GM23338 (cell line): ENCODE measurements at regions not wholly inside any gene's neighbourhood (a gene's known extent, or its start where the extent isn't known, plus 50 kb on each side); places are given as distances from the start of the nearest gene placed in this dataset.
"Not testable (repeated sequence)": the region's sequence is repeated elsewhere in the genome, so short reads cannot be mapped to it uniquely, and the experiment has no call there.

Experiments
- POLR2AphosphoS5 ChIP-seq: IDR thresholded peaks from 2 replicates; pipeline ENCODE4 v1.6.1; 2016; ENCODE audit warnings: antibody characterized with exemption, low read depth
- TF ChIP-seq, protein P1 (sequence below), 2 experiments: fragments of 200-600 bp in 1 of 2; sonication (generic) in 1 of 2; conservative IDR thresholded peaks; 2 replicates each; pipeline versions ENCODE4 v1.5.1 to v1.6.1; 2016 to 2017; ENCODE audit warnings: antibody characterized with exemption in 2 of 2, low read depth in 2 of 2, mild to moderate bottlenecking in 2 of 2, moderate library complexity in 1 of 2

DNA sequence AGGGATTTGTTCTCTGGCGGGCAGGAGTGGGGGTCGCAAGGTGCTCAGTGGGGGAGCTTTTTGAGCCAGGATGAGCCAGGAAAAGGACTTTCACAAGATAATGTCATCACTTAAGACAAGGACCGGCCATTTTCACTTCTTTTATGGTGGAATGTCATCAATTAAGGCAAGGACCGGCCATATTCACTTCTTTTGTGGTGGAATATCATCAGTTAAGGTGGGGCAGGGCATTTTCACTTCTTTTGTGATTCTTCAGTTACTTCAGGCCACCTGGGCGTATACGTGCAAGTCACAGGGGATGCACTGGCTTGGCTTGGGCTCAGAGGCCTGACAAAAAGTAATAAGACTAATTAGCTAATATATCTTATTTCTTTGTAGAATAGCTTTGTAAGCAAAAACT lies 252.1 kb upstream of the TYRP1 start:
- TF ChIP-seq, protein P1, sequence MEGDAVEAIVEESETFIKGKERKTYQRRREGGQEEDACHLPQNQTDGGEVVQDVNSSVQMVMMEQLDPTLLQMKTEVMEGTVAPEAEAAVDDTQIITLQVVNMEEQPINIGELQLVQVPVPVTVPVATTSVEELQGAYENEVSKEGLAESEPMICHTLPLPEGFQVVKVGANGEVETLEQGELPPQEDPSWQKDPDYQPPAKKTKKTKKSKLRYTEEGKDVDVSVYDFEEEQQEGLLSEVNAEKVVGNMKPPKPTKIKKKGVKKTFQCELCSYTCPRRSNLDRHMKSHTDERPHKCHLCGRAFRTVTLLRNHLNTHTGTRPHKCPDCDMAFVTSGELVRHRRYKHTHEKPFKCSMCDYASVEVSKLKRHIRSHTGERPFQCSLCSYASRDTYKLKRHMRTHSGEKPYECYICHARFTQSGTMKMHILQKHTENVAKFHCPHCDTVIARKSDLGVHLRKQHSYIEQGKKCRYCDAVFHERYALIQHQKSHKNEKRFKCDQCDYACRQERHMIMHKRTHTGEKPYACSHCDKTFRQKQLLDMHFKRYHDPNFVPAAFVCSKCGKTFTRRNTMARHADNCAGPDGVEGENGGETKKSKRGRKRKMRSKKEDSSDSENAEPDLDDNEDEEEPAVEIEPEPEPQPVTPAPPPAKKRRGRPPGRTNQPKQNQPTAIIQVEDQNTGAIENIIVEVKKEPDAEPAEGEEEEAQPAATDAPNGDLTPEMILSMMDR (conservative IDR thresholded peaks at IDR 0.05; ENCODE audit: low read depth in 2 of 2): not testable (repeated sequence)
- not testable (repeated sequence) for TF ChIP-seq POLR2AphosphoS5
